ENCODE measurements at regions not wholly inside any gene's neighbourhood (a gene's known extent, or its start where the extent isn't known, plus 50 kb on each side); places are given as distances from the start of the nearest gene placed in this dataset.

- TF ChIP-seq CTCF (conservative IDR thresholded peaks at IDR 0.05; ENCODE audit: low read depth, low read length), result peak; percentile 2
- no peak for DNase-seq (ENCODE audit: low read depth)
Observed at GRCh38 chr7:130872756-130873448, 138.9 kb upstream of the KLF14 start.

GRCh38 chr7:130874071-130874915, 140.3 kb upstream of the KLF14 start:
- no peak overlapping the region for H3K4me3 ChIP-seq (ENCODE audit: low read length)
- no peak for TF ChIP-seq CTCF (conservative IDR thresholded peaks at IDR 0.05; ENCODE audit: low read depth, low read length)
- no peak for DNase-seq (ENCODE audit: low read depth)

More at GRCh38 chr7:130872756-130873448, 138.9 kb upstream of the KLF14 start:
- H3K4me3 ChIP-seq (ENCODE audit: low read length), result no peak overlapping the region

- peak; percentile 96 for TF ChIP-seq CTCF (conservative IDR thresholded peaks at IDR 0.05; ENCODE audit: low read depth, low read length)
- no peak overlapping the region for H3K4me3 ChIP-seq (ENCODE audit: low read length)
- DNase-seq (ENCODE audit: low read depth), result no peak
Observed at GRCh38 chr7:130875265-130875741, 141.3 kb upstream of the KLF14 start.

GRCh38 chr7:130875901-130876300, 141.9 kb upstream of the KLF14 start:
- DNase-seq (ENCODE audit: low read depth), result no peak
- no peak for TF ChIP-seq CTCF (conservative IDR thresholded peaks at IDR 0.05; ENCODE audit: low read depth, low read length)
- no peak overlapping the region for H3K4me3 ChIP-seq (ENCODE audit: low read length)

GRCh38 chr7:130877236-130877990, 143.4 kb upstream of the KLF14 start:
- H3K4me3 ChIP-seq (ENCODE audit: low read length), result no peak overlapping the region
- TF ChIP-seq CTCF (conservative IDR thresholded peaks at IDR 0.05; ENCODE audit: low read depth, low read length), result no peak
- DNase-seq (ENCODE audit: low read depth), result no peak

- no peak overlapping the region for H3K4me3 ChIP-seq (ENCODE audit: low read length)
- TF ChIP-seq CTCF (conservative IDR thresholded peaks at IDR 0.05; ENCODE audit: low read depth, low read length), result no peak
- DNase-seq (ENCODE audit: low read depth), result no peak
Observed at GRCh38 chr7:130877991-130878305, 143.9 kb upstream of the KLF14 start.
